K562 (cell line): ENCODE measurements at regions not wholly inside any gene's neighbourhood (a gene's known extent, or its start where the extent isn't known, plus 50 kb on each side); places are given as distances from the start of the nearest gene placed in this dataset.

Source experiments
- ATAC-seq: fragments of 200-7000 bp; cut with Tn5 transposase; 3 replicates; pipeline ENCODE4 v1.9.1; 2020; ENCODE audit warnings: moderate library complexity
- BruUV-seq: library from RNA; stranded (reverse); fragments of 400-500 nt; replicated peaks from 2 replicates; lab custom pipeline; 2021; lab: Mats Ljungman, UMichigan
- CTCF ChIA-PET: fragments of 300-600 bp; formaldehyde crosslinking; extraction: SDS; loops from one replicate; lab custom pipeline; 2021; ENCODE audit warnings: low intra/inter-chr PET ratio; lab: Yijun Ruan, JAX
- POLR2A ChIA-PET: fragments of 300-600, 350-650 bp; sonication (Branson Sonifier 250); formaldehyde crosslinking; extraction: SDS; loops from one replicate; lab custom pipeline; 2021; ENCODE audit warnings: antibody characterized with exemption, inconsistent platforms; lab: Yijun Ruan, JAX
- DNase-seq, 4 experiments: peaks; one replicate each; pipeline versions ENCODE4 v3.0.0 to v3.0.0-alpha.2; 2011 to 2018; ENCODE audit warnings: low spot score in 3 of 4, mixed read lengths in 3 of 4; ENCODE audit errors: extremely low read depth in 1 of 4
- FAIRE-seq: peaks from 2 replicates; lab custom pipeline; 2011; peaks lifted over from hg19 to GRCh38; lab: Jason Lieb, UNC
- H2AFZ ChIP-seq: 2 replicates; pipeline ENCODE4 v1.6.0; 2011; ENCODE audit warnings: low read depth, low read length, control low read depth, inconsistent platforms
- H3K27ac ChIP-seq: fragments of 200-600 bp; 3 replicates; pipeline ENCODE4 v1.8.0; 2011; ENCODE audit warnings: low read depth, mild to moderate bottlenecking, control low read depth, inconsistent platforms, low read length, moderate library complexity, mixed read lengths; ENCODE audit errors: extremely low read depth
- H3K27me3 ChIP-seq, 2 experiments: fragments of 300-600 bp in 1 of 2; 2 replicates in 1 of 2; 3 replicates in 1 of 2; pipeline versions ENCODE4 v1.6.0 to v1.8.0; 2011; ENCODE audit warnings: inconsistent platforms in 2 of 2, low read length in 2 of 2, mild to moderate bottlenecking in 1 of 2, mixed read lengths in 1 of 2, moderate library complexity in 1 of 2; ENCODE audit not compliant: control insufficient read depth in 2 of 2, insufficient read depth in 2 of 2
- H3K36me3 ChIP-seq: fragments of 300-600 bp; 3 replicates; pipeline ENCODE4 v1.8.0; 2011; ENCODE audit warnings: mild to moderate bottlenecking, low read length, inconsistent platforms; ENCODE audit not compliant: control insufficient read depth, insufficient read depth
- H3K4me1 ChIP-seq, 2 experiments: fragments of 200-600 bp in 1 of 2; replicated peaks in 1 of 2; 2 replicates in 1 of 2; 3 replicates in 1 of 2; pipeline versions ENCODE4 v1.5.1 to v1.8.0; 2011; ENCODE audit warnings: inconsistent platforms in 2 of 2, low read length in 2 of 2, mild to moderate bottlenecking in 1 of 2, mixed read lengths in 1 of 2, moderate library complexity in 1 of 2; ENCODE audit not compliant: control insufficient read depth in 2 of 2, insufficient read depth in 2 of 2
- H3K4me2 ChIP-seq: 2 replicates; pipeline ENCODE4 v1.6.1; 2011; ENCODE audit warnings: low read length, control low read depth, inconsistent platforms, mixed read lengths; ENCODE audit not compliant: insufficient read depth
- H3K4me3 ChIP-seq: fragments of 200-600 bp; sonication (generic), shearing (Covaris generic); 2 replicates; pipeline ENCODE4 v1.5.1; 2016; ENCODE audit warnings: control low read depth, inconsistent platforms
- H3K79me2 ChIP-seq: fragments of 200-600 bp; 3 replicates; pipeline ENCODE4 v1.8.0; 2011; ENCODE audit warnings: low read length, inconsistent platforms; ENCODE audit not compliant: control insufficient read depth, insufficient read depth
- H3K9ac ChIP-seq, 2 experiments: 2 replicates each; pipeline versions ENCODE4 v1.6.0 to v1.6.1; 2011; ENCODE audit warnings: low read depth in 2 of 2, low read length in 2 of 2, control low read depth in 1 of 2, inconsistent platforms in 1 of 2, mild to moderate bottlenecking in 1 of 2, mixed read lengths in 1 of 2; ENCODE audit not compliant: insufficient read depth in 1 of 2
- H3K9me1 ChIP-seq: one replicate; pipeline ENCODE4 v1.6.0; 2011; ENCODE audit warnings: inconsistent platforms, mild to moderate bottlenecking, low read length, moderate library complexity; ENCODE audit not compliant: control insufficient read depth, insufficient read depth
- H3K9me3 ChIP-seq: replicated peaks from 2 replicates; pipeline ENCODE4 v1.5.1; 2011; ENCODE audit warnings: low read depth, low read length, inconsistent platforms; ENCODE audit not compliant: control insufficient read depth, insufficient read depth
- H4K20me1 ChIP-seq: replicated peaks from 2 replicates; pipeline ENCODE4 v1.6.1; 2011; ENCODE audit warnings: low read length, inconsistent platforms, mixed read lengths; ENCODE audit not compliant: control insufficient read depth, insufficient read depth
- ADNP ChIP-seq: fragments of 200-800 bp; sonication (Bioruptor generic); IDR thresholded peaks from 2 replicates; pipeline ENCODE4 v1.6.1; 2016; ENCODE audit warnings: missing genetic modification characterization, missing compliant biosample characterization
- CREB1 ChIP-seq, 2 experiments: sonication (generic) in 1 of 2; formaldehyde crosslinking in 1 of 2; IDR thresholded peaks; 2 replicates each; pipeline versions ENCODE4 v1.6.1 to v1.8.0; 2012 to 2022; ENCODE audit warnings: inconsistent platforms in 1 of 2, mild to moderate bottlenecking in 1 of 2, missing genetic modification reagents in 1 of 2, moderate library complexity in 1 of 2
- E2F4 ChIP-seq: sonication (generic); formaldehyde crosslinking; IDR thresholded peaks from 2 replicates; pipeline ENCODE4 v1.8.0; 2022; ENCODE audit warnings: mild to moderate bottlenecking, low read depth, missing genetic modification reagents
- ETV1 ChIP-seq: fragments of 450-650 bp; conservative IDR thresholded peaks from 2 replicates; pipeline ENCODE4 v1.6.1; 2016; ENCODE audit warnings: missing genetic modification characterization, control low read depth, low read depth, missing compliant biosample characterization
- FOSL1 ChIP-seq: fragments of 200-800 bp; sonication (Bioruptor generic); conservative IDR thresholded peaks from 2 replicates; pipeline ENCODE4 v1.6.1; 2016; ENCODE audit warnings: missing genetic modification characterization, missing compliant biosample characterization
- KLF1 ChIP-seq: fragments of 450-650 bp; IDR thresholded peaks from 2 replicates; pipeline ENCODE4 v1.6.1; 2016; ENCODE audit warnings: missing genetic modification characterization, missing compliant biosample characterization
- MEF2D ChIP-seq: conservative IDR thresholded peaks from 2 replicates; pipeline ENCODE4 v1.6.1; 2016; ENCODE audit warnings: low read depth, missing genetic modification characterization, missing compliant biosample characterization
- NCOA4 ChIP-seq: fragments of 450-650 bp; IDR thresholded peaks from 2 replicates; pipeline ENCODE4 v1.6.1; 2018; ENCODE audit warnings: mild to moderate bottlenecking; ENCODE audit not compliant: partially characterized antibody
- RBM34 ChIP-seq: fragments of 200-400 bp; formaldehyde crosslinking; IDR thresholded peaks from 2 replicates; pipeline ENCODE4 v1.6.1; 2018; ENCODE audit warnings: low read length, borderline replicate concordance; ENCODE audit not compliant: insufficient read depth
- SMARCE1 ChIP-seq: fragments of 450-650 bp; IDR thresholded peaks from 2 replicates; pipeline ENCODE4 v1.7.1; 2016; ENCODE audit warnings: mild to moderate bottlenecking
- TCF3 ChIP-seq: sonication (generic); formaldehyde crosslinking; IDR thresholded peaks from 2 replicates; pipeline ENCODE4 v1.4.0; 2020; ENCODE audit warnings: mild to moderate bottlenecking, missing genetic modification reagents
- XRCC3 ChIP-seq: fragments of 450-650 bp; IDR thresholded peaks from 2 replicates; pipeline ENCODE4 v1.6.1; 2017; ENCODE audit warnings: mild to moderate bottlenecking, moderate library complexity
- YY1 ChIP-seq, 3 experiments: IDR thresholded peaks; 2 replicates each; pipeline ENCODE4 v1.6.1; 2011; ENCODE audit warnings: low read length in 2 of 3, mild to moderate bottlenecking in 2 of 3, moderate library complexity in 2 of 3, borderline replicate concordance in 1 of 3, control low read depth in 1 of 3, low read depth in 1 of 3; ENCODE audit not compliant: insufficient read depth in 3 of 3, insufficient replicate concordance in 2 of 3, control insufficient read depth in 1 of 3, insufficient read length in 1 of 3; ENCODE audit errors: extremely low read depth in 1 of 3
- ZNF282 ChIP-seq: sonication (generic); formaldehyde crosslinking; IDR thresholded peaks from 2 replicates; pipeline ENCODE4 v1.8.1; 2023; ENCODE audit warnings: missing genetic modification reagents
- WGBS: fragments of 100-300 bp; shearing (Covaris generic); methylation state at CpG from one replicate; pipeline ENCODE4 v1.1.6; 2016; ENCODE audit warnings: low coverage, mixed read lengths; ENCODE audit not compliant: insufficient coverage; ENCODE audit errors: missing lambda C conversion rate; 5-methylcytosine and 5-hydroxymethylcytosine counted together
- in situ Hi-C: fragments of 300-500 bp; cut with MboI; formaldehyde crosslinking; loops from 4 replicates; pipeline ENCODE4 v1.15.0; 2018; ENCODE audit warnings: inconsistent platforms, mixed read lengths
- intact Hi-C: fragments of 100-400 bp; cut with micrococcal nuclease; formaldehyde crosslinking; loops from 2 replicates; pipeline ENCODE4 v1.14.2; 2022
- TF ChIP-seq, protein P1 (sequence below): fragments of 250-450 bp; sonication (Bioruptor Pico); IDR thresholded peaks from 2 replicates; pipeline ENCODE4 v1.9.0; 2021; ENCODE audit warnings: mild to moderate bottlenecking, inconsistent platforms
- TF ChIP-seq, protein P2 (sequence below), 2 experiments: fragments of 450-650 bp in 1 of 2; sonication (generic) in 1 of 2; formaldehyde crosslinking in 1 of 2; IDR thresholded peaks in 1 of 2; conservative IDR thresholded peaks in 1 of 2; 2 replicates each; pipeline versions ENCODE4 v1.6.1 to v1.8.1; 2016 to 2023; ENCODE audit warnings: mild to moderate bottlenecking in 2 of 2, moderate library complexity in 2 of 2, inconsistent platforms in 1 of 2, missing genetic modification reagents in 1 of 2

GRCh38 chr5:173452119-173452905 is 124.1 kb upstream of the STC2 start:
- H2AFZ ChIP-seq = no peak overlapping the region
- peaks cover 3 to 25% of the 10 kb centered on the region in 2 experiments; a peak in 3 of 5 replicates for H3K4me1 ChIP-seq
- H3K9me1 ChIP-seq = no peaks in the 10 kb centered on the region
- ATAC-seq = no peak
- no peaks in the 10 kb centered on the region for H3K79me2 ChIP-seq
- no peak overlapping the region for H3K9ac ChIP-seq
- DNase-seq = no peak
- no peak overlapping the region for H3K4me3 ChIP-seq
- in situ Hi-C loops = no loop called here
- ChIA-PET CTCF (no interaction called here), POLR2A (interaction anchor here (0.9 kb wide), 1 partner anchor 18 kb away, joined by 3 read pairs; no protein-coding TSS in a partner anchor)
- H4K20me1 ChIP-seq = no peaks in the 10 kb centered on the region
- no peaks in the 10 kb centered on the region for H3K36me3 ChIP-seq
- H3K9me3 ChIP-seq = no peaks in the 10 kb centered on the region
- no TSS peak for BruUV-seq
- H3K27ac ChIP-seq = no peak overlapping the region
- FAIRE-seq = no peak
- H3K27me3 ChIP-seq = peaks cover 0 to 10% of the 10 kb centered on the region in 2 experiments; a peak in 2 of 5 replicates
- no peak overlapping the region for H3K4me2 ChIP-seq
- WGBS = 36% methylated on average over 9 of the region's 9 CpGs
- intact Hi-C loops = no loop called here
- no peak for TF ChIP-seq NCOA4
- no peak for TF ChIP-seq ZNF282 (CRISPR knock-in tag)
- TF ChIP-seq, protein P1, sequence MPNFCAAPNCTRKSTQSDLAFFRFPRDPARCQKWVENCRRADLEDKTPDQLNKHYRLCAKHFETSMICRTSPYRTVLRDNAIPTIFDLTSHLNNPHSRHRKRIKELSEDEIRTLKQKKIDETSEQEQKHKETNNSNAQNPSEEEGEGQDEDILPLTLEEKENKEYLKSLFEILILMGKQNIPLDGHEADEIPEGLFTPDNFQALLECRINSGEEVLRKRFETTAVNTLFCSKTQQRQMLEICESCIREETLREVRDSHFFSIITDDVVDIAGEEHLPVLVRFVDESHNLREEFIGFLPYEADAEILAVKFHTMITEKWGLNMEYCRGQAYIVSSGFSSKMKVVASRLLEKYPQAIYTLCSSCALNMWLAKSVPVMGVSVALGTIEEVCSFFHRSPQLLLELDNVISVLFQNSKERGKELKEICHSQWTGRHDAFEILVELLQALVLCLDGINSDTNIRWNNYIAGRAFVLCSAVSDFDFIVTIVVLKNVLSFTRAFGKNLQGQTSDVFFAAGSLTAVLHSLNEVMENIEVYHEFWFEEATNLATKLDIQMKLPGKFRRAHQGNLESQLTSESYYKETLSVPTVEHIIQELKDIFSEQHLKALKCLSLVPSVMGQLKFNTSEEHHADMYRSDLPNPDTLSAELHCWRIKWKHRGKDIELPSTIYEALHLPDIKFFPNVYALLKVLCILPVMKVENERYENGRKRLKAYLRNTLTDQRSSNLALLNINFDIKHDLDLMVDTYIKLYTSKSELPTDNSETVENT (CRISPR knock-in tag) = no peak
- no peak for TF ChIP-seq KLF1 (tag)
- TF ChIP-seq CREB1 (IDR thresholded peaks at IDR 0.05) = no peak
- no peak for TF ChIP-seq CREB1 (CRISPR knock-in tag; IDR thresholded peaks at IDR 0.05)
- TF ChIP-seq ETV1 (tag) = peak; percentile 26; the same call in 1 of the 2 replicates
- TF ChIP-seq E2F4 (CRISPR knock-in tag) = no peak
- TF ChIP-seq XRCC3 = no peak
- TF ChIP-seq YY1 (IDR thresholded peaks at IDR 0.05; ENCODE audit: borderline replicate concordance in 1 of 3, control insufficient read depth in 1 of 3, extremely low read depth in 1 of 3, insufficient read depth in 3 of 3, insufficient read length in 1 of 3, insufficient replicate concordance in 2 of 3, low read depth in 1 of 3, low read length in 2 of 3) = no peak
- TF ChIP-seq RBM34 = no peak
- TF ChIP-seq ADNP (tag) = no peak
- no peak for TF ChIP-seq SMARCE1
- peak; percentile 54; the same call in 1 of the 2 replicates for TF ChIP-seq MEF2D (tag)
- TF ChIP-seq, protein P2, sequence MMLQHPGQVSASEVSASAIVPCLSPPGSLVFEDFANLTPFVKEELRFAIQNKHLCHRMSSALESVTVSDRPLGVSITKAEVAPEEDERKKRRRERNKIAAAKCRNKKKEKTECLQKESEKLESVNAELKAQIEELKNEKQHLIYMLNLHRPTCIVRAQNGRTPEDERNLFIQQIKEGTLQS (IDR thresholded peaks at IDR 0.05) = 0 out of 2 replicates have a peak, but pooled peaks have one; percentile 7
- TF ChIP-seq, protein P2 (CRISPR knock-in tag; conservative IDR thresholded peaks at IDR 0.05) = no peak
- TF ChIP-seq TCF3 (CRISPR knock-in tag) = no peak
- TF ChIP-seq FOSL1 (tag) = no peak
